Ascending aorta (tissue), 2 donors: ENCODE measurements at regions not wholly inside any gene's neighbourhood (a gene's known extent, or its start where the extent isn't known, plus 50 kb on each side); places are given as distances from the start of the nearest gene placed in this dataset.

Source experiments
- DNase-seq, 2 donors: peaks; one replicate each; pipeline ENCODE4 v3.0.0-alpha.2; 2019; ENCODE audit warnings: low spot score in 2 of 2
- H3K27ac ChIP-seq, 2 donors: fragments of 200-600 bp; sonication (generic); one replicate each; pipeline ENCODE4 v1.5.1; 2016 to 2017; ENCODE audit warnings: mild to moderate bottlenecking in 1 of 2
- H3K27me3 ChIP-seq: fragments of 200-600 bp; sonication (generic); one replicate; pipeline ENCODE4 v1.5.1; 2017
- H3K36me3 ChIP-seq, 2 donors: fragments of 200-600 bp; sonication (generic); one replicate each; pipeline ENCODE4 v1.5.1; 2016
- H3K4me1 ChIP-seq, 2 donors: fragments of 200-600 bp; sonication (generic); one replicate each; pipeline ENCODE4 v1.5.1; 2016 to 2017; ENCODE audit warnings: mild to moderate bottlenecking in 1 of 2
- H3K4me3 ChIP-seq, 2 donors: fragments of 200-600 bp; sonication (generic); one replicate each; pipeline ENCODE4 v1.5.1; 2016 to 2017; ENCODE audit warnings: mild to moderate bottlenecking in 1 of 2
- H3K9me3 ChIP-seq, 2 donors: fragments of 200-600 bp; sonication (generic); one replicate each; pipeline ENCODE4 v1.5.1; 2016
- intact Hi-C: fragments of 100-400 bp; cut with DNase I; formaldehyde crosslinking; loops from one replicate; pipeline ENCODE4 v1.15.1; 2023
- TF ChIP-seq, protein P1 (sequence below), 3 experiments: fragments of 200-600 bp in 2 of 3; fragments of 450-650 bp in 1 of 3; sonication (generic) in 2 of 3; IDR thresholded peaks; one replicate each; pipeline ENCODE4 v1.5.1; 2016 to 2019; ENCODE audit warnings: antibody characterized with exemption in 3 of 3, mild to moderate bottlenecking in 1 of 3, moderate library complexity in 1 of 3

DNA sequence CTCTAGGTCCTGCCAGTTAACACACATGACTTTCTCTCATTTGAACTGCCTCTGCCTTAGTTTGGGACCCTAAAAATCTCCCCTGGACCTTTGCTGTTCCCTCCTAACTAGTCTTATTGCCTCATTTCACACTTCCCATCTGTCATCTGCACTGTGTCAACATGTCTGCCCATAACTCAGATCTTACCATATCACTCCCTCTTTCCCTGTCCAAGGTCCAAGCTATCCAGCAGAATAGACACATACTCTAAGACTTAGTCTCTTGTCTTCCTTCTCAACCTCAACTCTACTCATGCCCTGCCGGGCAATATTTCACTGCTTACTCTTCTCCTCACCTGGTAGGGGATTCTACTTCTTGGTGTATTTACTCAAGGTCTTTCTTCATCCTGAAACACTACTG, 79.5 kb upstream of the DAB1 start:
- Histone ChIP-seq H3K36me3 (no peaks in the 10 kb centered on the region), H3K27me3 (no peaks in the 10 kb centered on the region), H3K27ac (no peak overlapping the region), H3K4me1 (no peaks in the 10 kb centered on the region), H3K4me3 (no peak overlapping the region), H3K9me3 (no peaks in the 10 kb centered on the region)
- TF ChIP-seq, protein P1, sequence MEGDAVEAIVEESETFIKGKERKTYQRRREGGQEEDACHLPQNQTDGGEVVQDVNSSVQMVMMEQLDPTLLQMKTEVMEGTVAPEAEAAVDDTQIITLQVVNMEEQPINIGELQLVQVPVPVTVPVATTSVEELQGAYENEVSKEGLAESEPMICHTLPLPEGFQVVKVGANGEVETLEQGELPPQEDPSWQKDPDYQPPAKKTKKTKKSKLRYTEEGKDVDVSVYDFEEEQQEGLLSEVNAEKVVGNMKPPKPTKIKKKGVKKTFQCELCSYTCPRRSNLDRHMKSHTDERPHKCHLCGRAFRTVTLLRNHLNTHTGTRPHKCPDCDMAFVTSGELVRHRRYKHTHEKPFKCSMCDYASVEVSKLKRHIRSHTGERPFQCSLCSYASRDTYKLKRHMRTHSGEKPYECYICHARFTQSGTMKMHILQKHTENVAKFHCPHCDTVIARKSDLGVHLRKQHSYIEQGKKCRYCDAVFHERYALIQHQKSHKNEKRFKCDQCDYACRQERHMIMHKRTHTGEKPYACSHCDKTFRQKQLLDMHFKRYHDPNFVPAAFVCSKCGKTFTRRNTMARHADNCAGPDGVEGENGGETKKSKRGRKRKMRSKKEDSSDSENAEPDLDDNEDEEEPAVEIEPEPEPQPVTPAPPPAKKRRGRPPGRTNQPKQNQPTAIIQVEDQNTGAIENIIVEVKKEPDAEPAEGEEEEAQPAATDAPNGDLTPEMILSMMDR (IDR thresholded peaks at IDR 0.05), result no peak
- intact Hi-C loops, result no loop called here
- no peak for DNase-seq

DNA sequence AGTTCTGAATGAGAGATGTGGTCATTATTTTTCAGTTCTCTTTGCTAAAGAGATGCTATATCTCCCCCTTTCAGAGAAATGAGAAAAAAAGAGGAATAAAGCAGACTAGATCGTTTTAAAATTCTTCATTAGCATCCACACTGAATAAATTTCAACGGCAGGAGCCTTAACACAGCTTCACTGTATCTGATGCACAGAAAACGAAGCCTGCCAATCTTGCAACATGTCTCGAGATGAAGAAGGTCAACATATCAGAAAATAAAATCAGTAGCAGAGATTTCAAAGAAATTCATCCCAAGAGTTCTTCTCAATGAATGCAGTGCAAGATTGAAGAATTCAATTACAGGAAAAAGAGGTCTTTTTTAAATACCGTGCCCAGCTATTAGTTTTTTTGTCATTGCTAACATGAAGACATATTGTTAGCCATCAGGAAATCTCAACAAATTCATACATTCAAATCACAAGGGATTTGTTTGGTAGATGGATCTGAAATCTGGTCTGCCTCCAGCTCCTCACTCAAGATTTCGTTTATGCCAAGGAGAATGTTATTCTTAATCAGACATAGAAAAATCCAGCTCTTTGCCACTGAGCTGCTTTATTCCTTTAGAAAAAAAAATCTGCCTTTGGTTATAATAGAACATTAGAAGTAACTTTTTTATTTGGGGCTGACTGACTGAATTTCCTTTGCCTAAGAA, 76.4 kb upstream of the DAB1 start:
- H3K27me3 ChIP-seq, result no peaks in the 10 kb centered on the region
- intact Hi-C loops, result no loop called here
- H3K4me1 ChIP-seq, result no peaks in the 10 kb centered on the region
- no peak overlapping the region for H3K4me3 ChIP-seq
- H3K9me3 ChIP-seq, result no peaks in the 10 kb centered on the region
- H3K27ac ChIP-seq, result no peak overlapping the region
- TF ChIP-seq, protein P1 (IDR thresholded peaks at IDR 0.05), result no peak
- no peaks in the 10 kb centered on the region for H3K36me3 ChIP-seq
- no peak for DNase-seq

DNA sequence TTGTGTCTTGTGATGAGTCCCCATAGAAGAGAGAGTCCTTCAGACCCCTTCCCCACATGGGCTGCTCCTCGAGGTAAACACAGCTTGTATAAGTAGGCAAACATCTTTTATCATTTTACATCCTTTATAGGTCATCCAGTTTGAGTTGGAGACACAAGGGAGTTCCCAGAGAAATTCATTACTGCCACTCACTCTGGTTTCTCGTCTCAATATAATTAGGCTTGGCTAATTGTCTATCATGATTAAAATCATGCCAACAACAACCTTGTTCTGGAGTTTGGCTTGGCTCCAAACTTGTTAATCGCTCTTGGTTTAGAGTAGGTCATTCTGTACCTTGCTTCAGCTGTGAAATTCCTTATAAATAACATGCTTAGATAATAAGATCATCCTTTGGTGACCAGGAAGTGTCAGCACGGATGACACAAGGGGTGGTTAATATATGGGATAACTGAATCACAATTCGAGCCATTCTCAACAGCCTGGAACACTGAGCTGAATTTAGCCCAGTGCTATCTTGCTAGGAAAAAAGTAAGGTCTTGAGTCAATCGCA, 70.7 kb upstream of the DAB1 start:
- no peak for DNase-seq
- intact Hi-C loops, result no loop called here
- Histone ChIP-seq H3K27me3 (no peaks in the 10 kb centered on the region), H3K36me3 (no peaks in the 10 kb centered on the region), H3K27ac (no peak overlapping the region), H3K9me3 (no peaks in the 10 kb centered on the region), H3K4me1 (no peaks in the 10 kb centered on the region), H3K4me3 (no peak overlapping the region)
- TF ChIP-seq, protein P1 (IDR thresholded peaks at IDR 0.05), result no peak

DNA sequence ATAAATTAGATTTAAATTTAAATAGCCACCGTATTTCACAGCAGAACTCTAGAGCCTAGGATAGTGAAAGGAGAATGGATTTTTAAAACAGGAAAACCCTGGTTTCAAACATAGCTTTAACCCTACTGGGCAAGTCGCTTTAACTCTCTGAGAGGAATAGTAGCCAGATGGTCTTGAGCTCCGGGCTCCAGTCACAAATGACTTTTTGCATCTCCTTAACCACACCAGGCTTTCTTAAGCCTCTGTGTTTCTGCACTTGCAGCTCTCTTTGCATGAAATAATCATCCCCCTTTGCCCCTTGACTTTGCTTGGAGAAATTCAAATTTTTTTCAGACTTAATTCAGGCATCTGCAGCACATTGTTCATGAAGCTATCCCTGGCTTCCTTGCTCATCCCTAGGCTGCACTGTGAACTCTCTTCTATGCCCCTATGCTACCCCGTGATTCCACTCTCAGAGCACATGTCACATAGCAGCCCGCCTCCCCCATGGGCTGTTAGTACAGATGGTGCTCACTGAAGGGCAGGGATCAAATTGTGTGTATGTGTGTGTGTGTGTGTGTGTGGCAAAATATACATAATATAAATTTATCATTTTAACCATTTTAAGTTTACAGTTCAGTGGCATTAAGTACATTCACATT, 68.8 kb upstream of the DAB1 start:
- H3K4me1 ChIP-seq, result no peaks in the 10 kb centered on the region
- TF ChIP-seq, protein P1 (IDR thresholded peaks at IDR 0.05), result no peak
- intact Hi-C loops, result no loop called here
- no peak overlapping the region for H3K4me3 ChIP-seq
- no peaks in the 10 kb centered on the region for H3K9me3 ChIP-seq
- no peak for DNase-seq
- no peaks in the 10 kb centered on the region for H3K27me3 ChIP-seq
- no peak overlapping the region for H3K27ac ChIP-seq
- H3K36me3 ChIP-seq, result no peaks in the 10 kb centered on the region

DNA sequence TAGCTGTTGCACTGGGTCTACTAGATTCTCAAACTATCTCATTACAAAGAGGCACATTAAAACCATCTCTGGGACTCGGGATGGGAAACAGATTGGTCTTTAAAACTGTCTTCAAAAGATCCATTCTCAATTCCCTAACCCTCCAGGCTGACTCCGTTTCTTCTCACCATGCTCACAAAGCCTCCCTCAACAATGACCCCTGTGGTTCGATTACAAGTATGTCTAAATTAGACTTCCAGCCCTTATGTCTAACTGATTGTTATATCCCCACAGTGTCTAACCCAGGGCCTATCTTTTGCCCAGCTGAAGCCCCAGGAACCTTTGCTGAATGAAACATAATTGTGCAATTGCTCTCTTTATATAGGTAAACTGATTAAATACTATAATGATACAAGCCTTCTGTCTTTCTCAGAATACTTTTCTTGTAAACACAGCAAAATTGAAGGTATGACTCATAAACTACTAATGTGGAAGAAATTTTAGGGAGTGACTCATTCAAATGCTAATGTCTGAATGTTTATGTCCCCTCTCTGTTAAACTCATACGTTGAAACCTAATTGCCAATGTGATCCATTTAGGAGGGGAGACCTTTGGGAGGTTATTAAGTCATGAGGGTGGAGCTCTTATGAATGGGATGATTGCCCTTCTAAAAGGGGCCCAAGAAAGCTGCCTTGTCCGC, 65.6 kb upstream of the DAB1 start:
- Histone ChIP-seq H3K27me3 (no peaks in the 10 kb centered on the region), H3K4me3 (no peak overlapping the region)
- TF ChIP-seq, protein P1 (IDR thresholded peaks at IDR 0.05), result no peak

More for the DNA sequence above, 65.6 kb upstream of the DAB1 start:
- no peak for DNase-seq
- Histone ChIP-seq H3K36me3 (no peaks in the 10 kb centered on the region), H3K9me3 (no peaks in the 10 kb centered on the region), H3K4me1 (no peaks in the 10 kb centered on the region), H3K27ac (no peak overlapping the region)
- intact Hi-C loops, result no loop called here
